ENCODE measurements at regions not wholly inside any gene's neighbourhood (a gene's known extent, or its start where the extent isn't known, plus 50 kb on each side); places are given as distances from the start of the nearest gene placed in this dataset.

- TF ChIP-seq CTCF (IDR thresholded peaks at IDR 0.05) (no peak), POLR2A (IDR thresholded peaks at IDR 0.05) (no peak)
These were observed 341.0 kb downstream of the NAP1L3 start for GRCh38 chrX:93332329-93332728.
